ENCODE measurements at regions not wholly inside any gene's neighbourhood (a gene's known extent, or its start where the extent isn't known, plus 50 kb on each side); places are given as distances from the start of the nearest gene placed in this dataset.

- H3K9me3 ChIP-seq (ENCODE audit: control insufficient read depth, insufficient read depth, low read length) = no peaks in the 10 kb centered on the region
- no peak overlapping the region for H3K27ac ChIP-seq (ENCODE audit: low read depth, low read length)
- TF ChIP-seq CTCF (IDR thresholded peaks at IDR 0.05; ENCODE audit: low read depth, low read length) = no peak
- no peaks in the 10 kb centered on the region for H3K27me3 ChIP-seq (ENCODE audit: control insufficient read depth, insufficient read depth, low read length)
- ChIA-PET CTCF (no interaction called here), POLR2A (no interaction called here)
- DNase-seq (ENCODE audit: low read depth, low spot score) = no peak
- H3K4me3 ChIP-seq (ENCODE audit: low read depth, low read length) = no peak overlapping the region
Measured at GRCh38 chr20:24169256-24169655, 180.7 kb upstream of the GGTLC1 start.

DNA sequence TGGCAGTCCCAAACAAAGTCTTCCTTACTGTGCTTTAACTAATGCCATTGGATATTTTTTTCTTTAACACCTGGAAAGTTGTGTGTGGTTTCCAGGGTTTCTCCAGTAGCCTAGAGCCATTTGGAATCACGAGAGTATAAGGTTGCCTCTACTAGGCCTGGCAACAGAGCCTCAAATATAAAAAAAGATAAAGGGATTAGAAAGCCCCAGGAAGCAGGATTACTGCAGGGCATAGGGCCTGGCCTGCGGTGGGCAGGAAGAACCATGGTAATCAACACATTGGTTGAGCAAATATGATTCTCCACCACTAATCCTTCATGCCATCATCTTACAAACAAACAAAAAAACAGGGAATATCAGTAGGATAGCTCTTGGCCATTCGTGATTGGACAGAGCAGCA is 177.8 kb upstream of the GGTLC1 start:
- H3K4me3 ChIP-seq (ENCODE audit: low read depth, low read length) = no peak overlapping the region
- H3K27ac ChIP-seq (ENCODE audit: low read depth, low read length) = peak overlapping the region; percentile 11
- CTCF ChIA-PET = no interaction called here
- H3K27me3 ChIP-seq (ENCODE audit: control insufficient read depth, insufficient read depth, low read length) = no peaks in the 10 kb centered on the region
- no peaks in the 10 kb centered on the region for H3K9me3 ChIP-seq (ENCODE audit: control insufficient read depth, insufficient read depth, low read length)
- TF ChIP-seq CTCF (IDR thresholded peaks at IDR 0.05; ENCODE audit: low read depth, low read length) = no peak
- POLR2A ChIA-PET = no interaction called here
- DNase-seq (ENCODE audit: low read depth, low spot score) = no peak

DNA sequence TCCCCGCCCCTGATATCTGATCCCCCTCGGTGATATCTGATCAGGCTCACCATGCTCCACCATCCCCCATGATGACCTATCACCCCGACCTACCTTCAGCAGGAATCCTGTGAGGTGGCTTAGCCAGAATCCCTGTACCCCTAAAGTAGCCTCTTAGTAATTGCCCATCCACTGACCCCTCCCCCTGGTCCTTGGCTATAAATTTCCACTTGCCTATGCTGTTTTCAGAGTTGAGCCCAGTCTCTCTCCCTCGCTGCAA is 177.5 kb upstream of the GGTLC1 start:
- H3K27ac ChIP-seq (ENCODE audit: low read depth, low read length) = no peak overlapping the region
- H3K27me3 ChIP-seq (ENCODE audit: control insufficient read depth, insufficient read depth, low read length) = no peaks in the 10 kb centered on the region
- H3K4me3 ChIP-seq (ENCODE audit: low read depth, low read length) = no peak overlapping the region
- DNase-seq (ENCODE audit: low read depth, low spot score) = no peak
- no peak for TF ChIP-seq CTCF (IDR thresholded peaks at IDR 0.05; ENCODE audit: low read depth, low read length)
- ChIA-PET CTCF (no interaction called here), POLR2A (no interaction called here)
- no peaks in the 10 kb centered on the region for H3K9me3 ChIP-seq (ENCODE audit: control insufficient read depth, insufficient read depth, low read length)

- TF ChIP-seq CTCF (IDR thresholded peaks at IDR 0.05; ENCODE audit: low read depth, low read length) = no peak
- no peak for DNase-seq (ENCODE audit: low read depth, low spot score)
- Histone ChIP-seq H3K4me3 (ENCODE audit: low read depth, low read length) (no peak overlapping the region), H3K27me3 (ENCODE audit: control insufficient read depth, insufficient read depth, low read length) (no peaks in the 10 kb centered on the region), H3K27ac (ENCODE audit: low read depth, low read length) (no peak overlapping the region), H3K9me3 (ENCODE audit: control insufficient read depth, insufficient read depth, low read length) (no peaks in the 10 kb centered on the region)
- ChIA-PET CTCF (interaction anchor here (1.3 kb wide), 1 partner anchor 752 kb away, joined by 3 read pairs; no protein-coding TSS in a partner anchor), POLR2A (no interaction called here)
Measured at GRCh38 chr20:24165301-24166122, 176.9 kb upstream of the GGTLC1 start.

GRCh38 chr20:24164360-24164759 is 175.8 kb upstream of the GGTLC1 start:
- Histone ChIP-seq H3K9me3 (ENCODE audit: control insufficient read depth, insufficient read depth, low read length) (no peaks in the 10 kb centered on the region), H3K27ac (ENCODE audit: low read depth, low read length) (no peak overlapping the region), H3K4me3 (ENCODE audit: low read depth, low read length) (no peak overlapping the region), H3K27me3 (ENCODE audit: control insufficient read depth, insufficient read depth, low read length) (no peaks in the 10 kb centered on the region)
- peak; percentile 43 for TF ChIP-seq CTCF (IDR thresholded peaks at IDR 0.05; ENCODE audit: low read depth, low read length)
- ChIA-PET CTCF (interaction anchor here (1.3 kb wide), 1 partner anchor 753 kb away, joined by 3 read pairs; no protein-coding TSS in a partner anchor), POLR2A (no interaction called here)
- no peak for DNase-seq (ENCODE audit: low read depth, low spot score)
